Panc1 (cell line): ENCODE measurements at regions not wholly inside any gene's neighbourhood (a gene's known extent, or its start where the extent isn't known, plus 50 kb on each side); places are given as distances from the start of the nearest gene placed in this dataset.

ENCODE experiments used
- POLR2AphosphoS5 ChIP-seq: IDR thresholded peaks from 2 replicates; pipeline ENCODE4 v1.6.1; 2012; ENCODE audit warnings: mild to moderate bottlenecking, low read depth, low read length, moderate library complexity
- REST ChIP-seq, 2 experiments: IDR thresholded peaks; 2 replicates each; pipeline ENCODE4 v1.6.1; 2011 to 2012; ENCODE audit warnings: low read depth in 2 of 2, control low read depth in 1 of 2, low read length in 1 of 2, mild to moderate bottlenecking in 1 of 2, moderate library complexity in 1 of 2; ENCODE audit not compliant: insufficient read depth in 1 of 2
- TCF7L2 ChIP-seq: IDR thresholded peaks from 2 replicates; pipeline ENCODE4 v1.6.1; 2011; ENCODE audit warnings: mild to moderate bottlenecking, low read depth, low read length, inconsistent platforms
- TF ChIP-seq, protein P1 (sequence below): fragments of 450-650 bp; IDR thresholded peaks from 2 replicates; pipeline ENCODE4 v1.5.1; 2017; ENCODE audit warnings: mild to moderate bottlenecking

DNA sequence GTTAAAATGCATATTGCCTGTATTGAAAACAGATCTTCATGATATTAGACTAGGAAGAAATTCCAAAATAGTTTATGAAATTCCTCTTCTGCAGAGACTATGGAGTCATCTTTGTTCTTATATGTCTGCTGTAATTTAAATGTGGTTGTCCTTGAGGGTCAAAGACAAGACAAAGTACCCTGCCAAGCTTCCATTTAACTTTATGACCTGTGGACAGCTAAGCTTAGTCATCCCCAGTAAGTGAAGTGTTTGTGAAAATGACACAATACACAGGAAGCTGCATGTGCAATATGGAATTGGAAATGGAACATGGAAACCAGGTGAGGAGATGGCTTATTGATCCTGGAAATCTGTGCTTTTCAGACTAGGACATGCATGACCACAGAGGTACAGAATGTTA lies 68.5 kb upstream of the GBE1 start:
- TF ChIP-seq POLR2AphosphoS5 (no peak), REST (IDR thresholded peaks at IDR 0.05; ENCODE audit: insufficient read depth in 1 of 2, low read depth in 2 of 2, low read length in 1 of 2) (no peak), TCF7L2 (no peak)
- TF ChIP-seq, protein P1, sequence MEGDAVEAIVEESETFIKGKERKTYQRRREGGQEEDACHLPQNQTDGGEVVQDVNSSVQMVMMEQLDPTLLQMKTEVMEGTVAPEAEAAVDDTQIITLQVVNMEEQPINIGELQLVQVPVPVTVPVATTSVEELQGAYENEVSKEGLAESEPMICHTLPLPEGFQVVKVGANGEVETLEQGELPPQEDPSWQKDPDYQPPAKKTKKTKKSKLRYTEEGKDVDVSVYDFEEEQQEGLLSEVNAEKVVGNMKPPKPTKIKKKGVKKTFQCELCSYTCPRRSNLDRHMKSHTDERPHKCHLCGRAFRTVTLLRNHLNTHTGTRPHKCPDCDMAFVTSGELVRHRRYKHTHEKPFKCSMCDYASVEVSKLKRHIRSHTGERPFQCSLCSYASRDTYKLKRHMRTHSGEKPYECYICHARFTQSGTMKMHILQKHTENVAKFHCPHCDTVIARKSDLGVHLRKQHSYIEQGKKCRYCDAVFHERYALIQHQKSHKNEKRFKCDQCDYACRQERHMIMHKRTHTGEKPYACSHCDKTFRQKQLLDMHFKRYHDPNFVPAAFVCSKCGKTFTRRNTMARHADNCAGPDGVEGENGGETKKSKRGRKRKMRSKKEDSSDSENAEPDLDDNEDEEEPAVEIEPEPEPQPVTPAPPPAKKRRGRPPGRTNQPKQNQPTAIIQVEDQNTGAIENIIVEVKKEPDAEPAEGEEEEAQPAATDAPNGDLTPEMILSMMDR = no peak
